ENCODE measurements at regions not wholly inside any gene's neighbourhood (a gene's known extent, or its start where the extent isn't known, plus 50 kb on each side); places are given as distances from the start of the nearest gene placed in this dataset.

DNA sequence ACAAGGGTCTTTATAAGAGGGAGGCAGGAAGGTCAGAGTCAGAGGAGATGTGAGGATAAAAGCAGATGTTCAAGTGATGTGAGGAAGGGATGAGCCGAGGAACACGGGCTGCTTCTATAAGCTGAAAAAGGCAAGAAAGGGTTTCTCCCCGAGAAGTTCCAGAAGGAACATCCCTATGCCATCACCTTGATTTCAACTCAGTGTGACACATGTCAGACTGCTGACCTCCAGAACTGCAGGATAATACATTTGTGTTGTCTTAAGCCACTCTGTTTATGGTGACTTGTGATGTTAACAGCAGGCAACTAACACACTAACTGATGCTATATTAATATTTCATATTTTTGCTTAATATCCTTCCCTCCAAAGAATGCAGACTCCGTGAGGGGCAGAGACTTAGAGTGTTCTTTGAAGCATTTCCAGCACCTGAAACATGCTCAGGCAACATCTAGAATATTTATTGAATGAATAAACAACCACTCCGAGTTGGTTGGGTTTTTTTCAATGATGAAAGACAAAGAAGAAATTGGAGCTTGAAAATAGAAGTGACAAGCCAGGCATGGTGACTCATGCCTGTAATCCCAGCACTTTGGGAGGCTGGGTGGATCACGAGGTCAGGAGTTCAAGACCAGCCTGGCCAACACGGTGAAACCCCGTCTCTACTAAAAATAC lies 77.6 kb upstream of the ADRA1B start:
- DNase-seq: no peak
- Histone ChIP-seq H3F3A (ENCODE audit: insufficient read depth, low read length) (no peaks in the 10 kb centered on the region), H3K79me2 (ENCODE audit: low read length) (no peaks in the 10 kb centered on the region), H3K9me3 (replicated peaks; ENCODE audit: insufficient read depth, low read length) (no peaks in the 10 kb centered on the region), H2AFZ (ENCODE audit: low read length) (no peak overlapping the region), H3K27ac (ENCODE audit: low read length) (no peak overlapping the region), H3K9ac (ENCODE audit: low read length) (no peak overlapping the region), H3K4me2 (ENCODE audit: low read depth, low read length) (no peak overlapping the region), H3K27me3 (replicated peaks; ENCODE audit: insufficient read depth, low read length) (no peaks in the 10 kb centered on the region), H3K4me3 (ENCODE audit: low read length) (no peak overlapping the region), H3K36me3 (replicated peaks; ENCODE audit: insufficient read depth, low read length) (no peaks in the 10 kb centered on the region), H3K9me2 (replicated peaks; ENCODE audit: insufficient read depth, low read length) (no peaks in the 10 kb centered on the region), H3K4me1 (ENCODE audit: low read length) (peaks cover 13% of the 10 kb centered on the region), H4K20me1 (ENCODE audit: insufficient read depth, low read length) (no peaks in the 10 kb centered on the region)
- no peak for TF ChIP-seq CTCF (IDR thresholded peaks at IDR 0.05; ENCODE audit: low read length)
- TF ChIP-seq EZH2 (optimal IDR thresholded peaks at IDR 0.05; ENCODE audit: low read depth, low read length): no peak
- no peak for TF ChIP-seq EZH2phosphoT487 (IDR thresholded peaks at IDR 0.05; ENCODE audit: low read length)

GRCh38 chr5:159844267-159845121 lies 71.8 kb upstream of the ADRA1B start:
- H3K4me2 ChIP-seq (ENCODE audit: low read depth, low read length): no peak overlapping the region
- H3K9ac ChIP-seq (ENCODE audit: low read length): no peak overlapping the region
- no peak for DNase-seq
- TF ChIP-seq CTCF (IDR thresholded peaks at IDR 0.05; ENCODE audit: low read length): no peak
- no peak for TF ChIP-seq EZH2 (optimal IDR thresholded peaks at IDR 0.05; ENCODE audit: low read depth, low read length)
- TF ChIP-seq EZH2phosphoT487 (IDR thresholded peaks at IDR 0.05; ENCODE audit: low read length): no peak
- H3K4me1 ChIP-seq (ENCODE audit: low read length): no peaks in the 10 kb centered on the region
- no peaks in the 10 kb centered on the region for H3K9me3 ChIP-seq (replicated peaks; ENCODE audit: insufficient read depth, low read length)
- H3F3A ChIP-seq (ENCODE audit: insufficient read depth, low read length): no peaks in the 10 kb centered on the region
- no peak overlapping the region for H3K27ac ChIP-seq (ENCODE audit: low read length)
- no peaks in the 10 kb centered on the region for H3K79me2 ChIP-seq (ENCODE audit: low read length)
- no peak overlapping the region for H3K4me3 ChIP-seq (ENCODE audit: low read length)
- no peaks in the 10 kb centered on the region for H3K9me2 ChIP-seq (replicated peaks; ENCODE audit: insufficient read depth, low read length)
- H2AFZ ChIP-seq (ENCODE audit: low read length): no peak overlapping the region
- H3K36me3 ChIP-seq (replicated peaks; ENCODE audit: insufficient read depth, low read length): no peaks in the 10 kb centered on the region
- no peaks in the 10 kb centered on the region for H3K27me3 ChIP-seq (replicated peaks; ENCODE audit: insufficient read depth, low read length)
- H4K20me1 ChIP-seq (ENCODE audit: insufficient read depth, low read length): no peaks in the 10 kb centered on the region

- Histone ChIP-seq H4K20me1 (ENCODE audit: insufficient read depth, low read length) (no peaks in the 10 kb centered on the region), H3F3A (ENCODE audit: insufficient read depth, low read length) (no peaks in the 10 kb centered on the region), H3K9ac (ENCODE audit: low read length) (no peak overlapping the region), H3K4me3 (ENCODE audit: low read length) (no peak overlapping the region), H3K4me1 (ENCODE audit: low read length) (no peaks in the 10 kb centered on the region), H3K79me2 (ENCODE audit: low read length) (no peaks in the 10 kb centered on the region), H3K9me2 (replicated peaks; ENCODE audit: insufficient read depth, low read length) (no peaks in the 10 kb centered on the region), H3K36me3 (replicated peaks; ENCODE audit: insufficient read depth, low read length) (no peaks in the 10 kb centered on the region), H3K4me2 (ENCODE audit: low read depth, low read length) (no peak overlapping the region), H3K9me3 (replicated peaks; ENCODE audit: insufficient read depth, low read length) (no peaks in the 10 kb centered on the region), H2AFZ (ENCODE audit: low read length) (no peak overlapping the region), H3K27ac (ENCODE audit: low read length) (no peak overlapping the region), H3K27me3 (replicated peaks; ENCODE audit: insufficient read depth, low read length) (no peaks in the 10 kb centered on the region)
- TF ChIP-seq EZH2 (optimal IDR thresholded peaks at IDR 0.05; ENCODE audit: low read depth, low read length) (no peak), EZH2phosphoT487 (IDR thresholded peaks at IDR 0.05; ENCODE audit: low read length) (no peak), CTCF (IDR thresholded peaks at IDR 0.05; ENCODE audit: low read length) (no peak)
- DNase-seq: no peak
These were observed 66.7 kb upstream of the ADRA1B start for GRCh38 chr5:159849437-159850083.
